ENCODE measurements at regions not wholly inside any gene's neighbourhood (a gene's known extent, or its start where the extent isn't known, plus 50 kb on each side); places are given as distances from the start of the nearest gene placed in this dataset.
"Not testable (repeated sequence)": the region's sequence is repeated elsewhere in the genome, so short reads cannot be mapped to it uniquely, and the experiment has no call there.

DNA sequence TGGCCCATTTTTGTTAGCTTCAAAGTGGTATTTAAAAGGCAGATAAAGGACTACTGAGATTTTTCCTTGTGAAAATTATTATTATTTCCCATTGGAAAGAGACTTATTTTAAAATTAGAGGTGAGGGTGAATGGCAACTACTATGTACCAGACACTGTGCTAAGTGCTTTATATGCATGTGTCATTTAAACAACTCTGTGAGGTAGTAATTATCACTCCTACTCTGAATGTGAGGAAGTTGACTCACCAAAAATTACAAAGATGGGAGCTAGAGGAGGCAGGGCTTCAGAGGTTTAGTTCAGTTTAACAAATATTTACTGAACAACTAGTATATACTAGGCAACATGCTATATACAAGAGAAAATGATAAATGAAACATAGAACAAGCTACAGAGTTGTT lies 78.2 kb downstream of the MSL3 start:
- no peak for DNase-seq

DNA sequence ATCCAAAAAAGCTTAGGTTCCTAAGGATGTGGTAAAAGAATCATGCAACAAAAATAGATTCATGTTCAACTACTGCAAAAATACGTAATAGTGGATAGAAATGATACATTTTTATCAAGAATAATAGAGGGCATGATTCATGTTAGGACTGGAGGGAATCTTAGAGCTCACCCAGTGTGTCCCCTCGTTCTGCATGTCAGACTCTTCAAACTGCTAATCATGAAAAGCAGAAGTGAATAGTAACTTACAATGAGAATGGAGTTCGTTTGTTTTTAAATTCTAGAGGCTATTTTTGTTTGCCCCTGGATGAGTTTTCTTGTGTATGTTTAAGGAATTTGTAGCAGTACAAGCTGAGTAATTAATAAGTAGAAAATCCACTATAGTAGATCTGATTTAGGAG lies 79.4 kb downstream of the MSL3 start:
- no peak for DNase-seq

DNA sequence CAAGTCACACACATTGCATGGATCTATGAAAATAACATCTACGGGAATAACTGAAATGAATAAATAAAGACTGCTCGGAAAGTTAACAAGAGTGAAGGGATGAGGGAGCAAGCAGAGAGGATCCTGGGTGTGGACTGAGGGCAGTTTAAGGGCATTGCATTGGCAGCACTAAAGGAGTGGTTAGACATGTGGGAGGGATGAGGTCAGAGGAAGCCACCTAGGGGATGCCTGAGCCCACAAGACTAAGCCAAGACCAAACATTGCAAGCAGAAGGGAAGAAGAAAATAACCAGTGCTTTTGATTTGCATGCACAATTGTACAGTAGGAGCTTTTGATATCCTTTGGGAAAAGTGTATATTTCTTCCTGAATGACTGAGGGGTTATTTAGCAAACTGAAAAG lies 106.1 kb downstream of the MSL3 start:
- no peak for DNase-seq

DNA sequence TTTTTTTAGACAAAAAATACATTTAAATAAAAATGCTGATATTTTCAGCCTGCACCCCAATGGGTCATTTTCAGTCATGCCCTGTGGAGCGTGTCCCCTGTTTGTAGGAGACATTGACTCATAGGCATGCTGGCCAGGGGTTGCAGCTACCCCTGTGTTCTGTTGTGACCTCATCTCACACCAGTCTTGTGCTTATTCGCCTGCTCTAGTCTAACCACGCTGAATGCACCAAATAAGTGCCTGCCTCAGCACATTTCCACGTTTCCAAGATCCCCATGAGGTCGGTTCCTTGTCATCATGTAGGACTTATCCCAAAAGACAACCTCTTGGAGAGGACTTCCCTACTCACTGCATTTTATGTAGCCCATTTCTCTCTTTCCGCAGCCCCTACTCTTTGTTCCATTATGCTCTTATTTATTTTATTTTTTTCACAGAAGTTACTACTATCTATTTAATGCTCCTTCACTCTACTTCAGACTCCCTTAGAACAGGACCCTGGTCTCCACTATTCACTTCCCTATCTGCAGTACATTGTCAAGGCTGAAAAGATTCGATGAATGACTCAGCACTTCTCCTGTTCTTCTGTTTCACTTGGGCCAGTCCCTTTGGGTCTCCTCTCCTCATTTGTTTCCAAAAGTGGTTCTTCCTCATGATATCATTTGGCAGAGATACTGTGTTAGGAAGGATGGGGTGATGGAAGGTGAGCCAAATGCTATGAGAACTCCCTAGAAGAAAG lies 109.7 kb downstream of the MSL3 start:
- DNase-seq: no peak

DNA sequence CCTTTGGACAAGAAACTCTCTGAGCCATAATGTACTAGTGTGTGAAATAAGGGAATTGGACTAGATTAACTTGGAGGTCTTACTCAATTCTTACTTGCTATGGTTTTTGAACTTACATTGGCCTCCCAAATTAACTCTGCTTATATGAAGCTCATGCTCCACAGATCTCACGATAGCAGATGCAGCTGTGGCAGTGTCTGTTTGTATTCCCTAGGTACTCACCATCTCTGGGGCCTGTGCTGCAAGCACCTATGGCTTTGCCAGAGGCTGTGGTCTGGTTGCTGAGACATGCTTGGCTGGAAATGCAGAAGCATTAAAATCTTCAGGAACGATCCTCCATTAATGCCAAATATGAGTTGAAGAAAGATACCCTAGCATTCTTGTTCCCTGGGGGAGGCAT lies 112.8 kb downstream of the MSL3 start:
- no peak for DNase-seq

DNA sequence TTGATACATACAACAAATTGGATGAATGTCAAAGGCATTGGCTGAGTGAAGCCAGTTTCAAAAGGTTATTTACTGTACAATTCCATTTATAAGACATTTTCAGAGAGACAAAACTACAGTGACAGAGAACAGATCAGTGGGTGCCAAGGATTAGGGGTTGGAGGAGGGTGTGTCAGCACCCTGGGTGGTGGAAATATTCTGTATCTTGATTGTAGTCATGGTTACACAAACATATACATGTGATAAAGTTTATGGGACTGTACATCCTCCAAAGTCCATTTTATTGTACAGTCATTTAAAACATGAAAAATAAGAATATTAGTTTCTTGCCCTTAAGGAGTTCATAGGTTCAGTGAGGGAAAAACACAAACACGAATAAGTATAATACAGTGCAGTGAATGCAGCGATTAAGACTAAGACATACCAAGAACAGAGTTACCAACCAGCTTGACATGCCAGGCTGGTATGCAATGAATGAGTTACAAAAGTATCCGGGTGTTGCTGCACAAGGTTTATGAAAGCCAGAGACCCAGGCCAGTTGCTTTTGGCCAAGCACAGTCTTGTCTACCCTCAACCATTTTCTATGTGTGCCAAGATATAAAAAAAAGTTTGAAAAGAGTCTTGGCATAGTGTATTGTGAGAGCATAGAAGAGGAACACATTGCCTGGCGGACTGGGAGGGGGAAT lies 123.6 kb downstream of the MSL3 start:
- DNase-seq: no peak

DNA sequence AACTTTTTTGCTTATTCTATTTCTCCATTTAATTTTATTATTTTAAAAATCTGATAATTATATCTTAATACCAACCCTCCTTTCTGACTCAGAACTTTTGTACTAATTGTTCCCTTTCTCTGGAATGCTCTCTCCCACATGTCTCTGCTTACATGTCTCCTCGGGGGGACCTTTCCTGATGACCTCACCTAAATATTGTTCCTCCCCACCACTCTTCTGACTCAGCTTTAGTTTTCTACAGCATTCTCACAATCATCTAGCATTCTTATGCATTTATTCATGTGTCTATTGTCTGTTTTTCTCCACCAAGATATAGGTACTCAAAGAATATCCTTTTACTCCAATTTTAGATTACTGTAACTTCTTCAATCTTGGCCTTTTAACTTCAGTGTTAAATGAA lies 128.7 kb downstream of the MSL3 start:
- no peak for DNase-seq

DNA sequence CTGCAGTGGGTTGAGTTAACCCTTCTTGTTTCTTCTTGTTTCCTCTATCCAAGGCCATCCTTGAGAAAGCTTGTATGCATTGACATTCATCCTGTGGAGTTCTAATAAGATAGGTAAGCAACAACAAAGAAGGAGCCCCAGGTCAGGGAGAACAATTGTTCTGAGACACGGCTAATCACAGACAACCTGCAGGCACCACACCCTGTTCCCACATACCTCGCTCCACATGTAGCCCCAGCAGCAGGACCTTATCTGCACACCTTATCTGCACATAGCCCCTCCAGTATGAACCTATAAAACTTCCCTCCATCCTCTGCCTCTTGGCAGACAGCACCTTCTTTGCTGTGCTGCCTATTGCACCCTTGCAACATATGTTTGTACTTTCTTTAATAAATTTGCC lies 129.1 kb downstream of the MSL3 start:
- no peak for DNase-seq

DNA sequence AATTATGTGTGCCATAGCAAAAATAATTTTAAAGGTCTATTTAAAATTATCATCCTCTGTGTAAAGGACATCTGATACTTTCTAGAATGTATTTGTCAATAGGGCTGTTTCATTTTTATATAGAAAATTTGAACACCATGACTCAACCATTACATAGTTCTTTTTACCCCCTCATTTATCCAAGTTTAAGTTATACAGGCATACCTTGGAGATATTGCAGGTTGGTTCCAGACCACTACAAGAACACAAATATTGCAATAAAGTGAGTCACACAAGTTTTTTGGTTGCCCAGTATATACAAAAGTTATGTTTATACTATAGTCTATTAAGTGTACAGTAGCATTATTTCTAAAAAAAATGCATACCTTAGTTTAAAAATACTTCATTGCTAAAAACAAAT lies 130.4 kb downstream of the MSL3 start:
- no peak for DNase-seq

DNA sequence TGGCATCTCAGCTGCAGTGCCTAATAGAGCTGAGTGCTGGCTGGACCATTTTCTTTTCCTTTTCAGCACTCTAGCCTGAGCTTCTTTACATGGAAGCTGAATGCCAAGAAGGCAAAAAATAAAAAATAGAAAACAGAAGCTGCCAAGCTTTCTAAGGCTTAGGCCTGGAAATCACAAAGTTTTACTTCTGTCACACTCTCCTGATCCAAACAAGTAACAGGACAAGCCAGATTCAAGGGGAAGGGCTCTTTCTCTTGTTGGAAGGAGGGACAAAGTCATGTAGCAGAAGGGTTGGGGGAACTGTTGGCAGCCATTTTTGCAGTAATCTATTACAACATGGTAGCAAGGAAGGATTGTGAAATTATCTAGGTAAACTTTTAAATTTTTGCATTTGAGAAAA lies 131.8 kb downstream of the MSL3 start:
- no peak for DNase-seq

DNA sequence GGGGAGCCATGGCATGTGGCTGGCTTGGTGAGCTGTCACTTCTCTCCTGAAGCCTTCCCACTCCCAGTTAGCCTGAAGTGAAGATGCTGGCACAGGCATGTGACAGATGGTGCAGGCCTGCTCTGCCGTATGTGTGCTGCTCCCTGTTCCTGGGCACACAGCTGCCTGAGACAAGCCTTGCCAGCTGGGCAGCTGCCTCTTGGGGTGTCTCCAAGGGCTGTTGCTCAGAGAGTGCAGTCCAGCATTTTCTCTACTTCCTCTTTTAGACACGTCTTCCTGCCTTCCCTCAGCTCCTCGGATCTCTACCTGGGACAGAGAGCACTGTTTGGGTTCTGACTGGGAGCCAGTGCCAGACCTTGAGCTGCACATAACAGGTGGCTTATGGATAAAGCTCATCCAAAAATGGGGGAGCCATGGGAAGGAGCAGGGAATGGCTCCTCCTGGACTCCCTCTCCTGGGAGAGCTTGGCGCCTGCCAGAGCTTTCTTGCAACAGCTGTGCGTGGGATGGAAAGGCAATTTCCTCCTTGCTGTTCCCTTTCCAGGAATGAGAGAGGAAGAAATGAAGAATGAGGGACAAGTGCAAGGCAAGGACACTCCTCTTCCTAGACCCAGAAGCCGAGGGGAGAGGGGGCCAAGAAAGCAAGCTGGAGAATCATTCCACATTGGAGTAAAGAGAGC lies 132.9 kb downstream of the MSL3 start:
- DNase-seq: peak in 6 of 14 donors; percentile 0 to 72 (median 2)

DNA sequence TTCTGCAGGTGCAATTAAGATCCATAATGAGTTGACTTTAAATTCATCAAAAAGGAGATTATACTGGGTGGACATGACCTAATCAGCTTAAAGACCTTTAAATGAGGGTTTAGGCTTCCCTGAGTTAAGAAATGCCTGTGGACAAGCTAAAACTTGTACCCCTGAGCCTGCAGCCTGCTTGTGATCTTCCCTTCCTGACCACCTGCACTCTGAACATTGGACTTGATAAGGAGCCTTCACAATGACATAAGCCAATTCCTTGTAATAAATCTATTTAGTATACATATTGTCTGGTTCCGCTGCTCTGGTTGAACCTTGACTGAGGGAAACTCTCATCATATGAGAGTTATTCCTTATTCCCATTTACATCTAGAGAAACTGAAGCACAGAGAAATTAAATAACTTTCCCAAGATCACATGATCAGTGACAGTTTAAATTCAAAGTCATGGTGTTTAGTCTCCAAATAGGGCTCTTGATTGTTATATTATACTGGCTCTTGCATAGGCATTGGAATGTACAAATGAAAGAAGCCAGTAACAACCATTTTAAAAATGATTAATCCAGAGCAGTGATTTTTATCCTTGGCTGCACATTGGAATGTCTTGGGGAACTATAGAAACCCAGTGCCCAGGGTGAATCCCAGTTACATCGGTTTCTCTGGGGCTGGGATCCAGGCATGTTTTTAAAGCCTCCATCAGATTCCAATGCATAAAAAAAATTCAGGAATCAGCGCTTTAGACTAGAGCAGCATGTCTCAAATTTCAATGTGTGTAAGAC lies 136.1 kb downstream of the MSL3 start:
- DNase-seq: no peak

DNA sequence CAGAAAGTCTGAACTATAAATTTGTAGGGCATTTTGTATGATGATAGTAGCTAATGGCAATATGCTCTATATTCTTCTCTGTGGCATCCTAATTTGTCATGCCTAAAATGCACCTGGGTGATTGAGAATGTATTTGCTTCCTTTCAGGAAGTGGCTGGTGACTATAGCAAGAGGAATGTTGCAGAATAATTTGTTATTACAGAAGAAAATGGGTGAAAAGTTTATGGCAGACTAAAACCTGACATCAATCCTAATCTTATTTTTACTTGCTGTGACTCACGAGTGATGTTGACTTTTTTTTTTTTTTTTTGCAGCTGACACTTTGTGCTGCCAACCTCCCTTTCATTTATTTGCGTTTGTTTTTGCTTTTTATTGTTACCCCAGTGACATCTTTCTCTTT lies 141.1 kb downstream of the MSL3 start:
- no peak for DNase-seq

DNA sequence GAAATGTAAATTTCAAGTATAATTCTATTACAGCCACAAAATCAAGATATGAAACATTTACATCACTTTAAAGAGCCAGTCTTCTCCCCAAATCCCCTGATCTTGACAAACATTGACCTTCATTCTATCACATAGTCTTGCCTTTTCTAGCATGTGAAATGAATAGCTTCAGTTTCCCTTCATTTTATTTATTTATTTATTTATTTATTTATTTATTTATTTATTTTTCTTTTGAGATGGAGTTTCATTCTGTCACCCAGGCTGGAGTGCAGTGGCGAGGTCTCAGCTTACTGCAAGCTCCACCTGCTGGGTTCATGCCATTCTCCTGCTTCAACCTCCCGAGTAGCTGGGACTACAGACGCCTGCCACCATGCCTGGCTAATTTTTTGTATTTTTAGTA lies 147.9 kb downstream of the MSL3 start:
- not testable (repeated sequence) for DNase-seq

DNA sequence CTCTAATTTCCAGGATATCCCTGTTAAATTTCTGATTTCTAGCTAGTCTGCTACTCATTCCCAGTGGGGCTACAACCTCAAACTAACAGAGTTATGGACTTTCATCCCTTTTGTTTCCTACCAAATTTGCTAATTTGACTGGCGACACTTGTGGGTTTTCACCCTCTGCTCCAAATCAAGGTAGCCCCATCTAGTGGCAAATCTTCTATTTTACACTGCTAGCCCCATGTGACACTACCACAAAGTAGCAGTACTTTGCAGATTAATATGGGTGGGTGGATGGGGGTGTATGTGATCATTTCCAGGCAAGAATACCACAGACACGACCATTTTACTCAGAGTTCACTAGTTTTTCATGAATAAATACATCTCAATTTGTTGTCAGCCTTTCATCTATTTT lies 150.3 kb downstream of the MSL3 start:
- DNase-seq: no peak

DNA sequence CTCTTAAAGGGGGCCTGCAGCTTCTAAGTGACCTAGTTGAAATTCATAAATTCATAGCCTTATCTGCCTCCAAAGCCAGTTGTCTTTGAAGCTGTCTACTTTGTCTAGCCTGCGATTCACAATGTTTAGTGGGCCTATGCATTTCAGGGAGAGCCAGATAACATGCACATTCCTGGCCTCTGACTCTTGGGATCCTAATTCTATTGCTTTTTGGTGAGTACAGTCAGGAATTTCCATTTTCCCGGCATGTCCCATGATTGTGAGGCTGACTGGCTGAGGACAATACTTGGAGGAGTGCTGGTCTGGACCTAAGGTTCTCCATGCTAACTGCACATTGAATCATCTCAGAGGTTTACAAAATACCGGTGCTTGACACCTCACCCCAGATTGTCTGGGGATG lies 155.0 kb downstream of the MSL3 start:
- no peak for DNase-seq

DNA sequence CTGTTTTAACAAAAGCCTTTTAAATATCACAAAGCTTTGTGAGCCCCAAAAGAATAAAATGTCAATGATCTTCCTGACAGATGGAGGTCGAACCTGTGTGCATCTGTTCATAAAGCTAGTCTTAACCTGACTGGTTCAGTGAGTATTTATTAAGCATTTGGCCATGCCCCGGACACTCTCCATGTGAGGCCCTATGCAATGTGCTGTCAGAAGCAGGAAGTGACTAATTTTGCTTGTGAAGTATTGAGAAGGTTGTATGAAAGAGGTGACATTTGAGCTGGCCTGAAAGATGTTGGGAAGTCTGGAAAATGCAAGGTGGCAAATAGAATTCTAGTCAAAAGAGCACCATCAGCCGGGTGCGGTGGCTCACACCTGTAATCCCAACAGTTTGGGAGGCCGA lies 171.4 kb downstream of the MSL3 start:
- DNase-seq: no peak

DNA sequence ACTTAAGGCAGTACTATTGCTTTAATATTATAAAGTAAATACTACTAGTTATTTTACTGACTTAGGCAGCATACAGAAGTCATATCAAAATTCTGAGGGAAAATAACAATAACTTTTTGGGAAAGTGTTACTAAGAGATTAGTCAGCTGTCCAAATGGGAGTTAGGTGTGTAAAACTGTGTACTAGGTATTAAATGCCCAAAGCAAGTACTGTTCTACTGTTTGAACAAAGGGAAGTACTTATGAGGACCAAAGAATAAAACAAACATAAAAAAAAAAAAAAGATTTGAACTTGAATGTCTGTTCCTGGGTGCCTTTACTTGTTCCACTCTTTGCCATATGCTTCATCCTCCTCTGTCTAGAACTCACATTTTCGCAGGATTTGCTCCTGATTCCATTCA lies 174.4 kb downstream of the MSL3 start:
- DNase-seq: no peak

DNA sequence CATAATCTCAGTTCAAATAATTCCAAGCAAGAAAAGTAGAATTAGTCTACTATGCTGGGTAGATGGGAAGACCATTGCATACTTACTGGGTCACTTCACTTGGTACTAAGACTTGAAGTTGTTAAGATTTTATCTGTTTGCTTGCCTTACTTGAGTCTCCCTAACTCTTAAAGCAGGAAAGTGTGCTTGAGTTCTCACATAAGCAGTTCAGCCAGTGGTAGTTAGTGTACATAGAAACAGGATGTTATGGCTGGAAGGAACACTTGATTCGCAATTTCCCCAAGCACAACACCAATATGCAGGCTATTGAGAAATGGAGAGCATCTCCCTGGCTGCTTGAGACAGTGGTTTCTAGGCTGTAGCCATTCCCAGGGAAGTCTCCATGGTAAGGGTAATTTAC lies 176.1 kb downstream of the MSL3 start:
- DNase-seq: no peak

DNA sequence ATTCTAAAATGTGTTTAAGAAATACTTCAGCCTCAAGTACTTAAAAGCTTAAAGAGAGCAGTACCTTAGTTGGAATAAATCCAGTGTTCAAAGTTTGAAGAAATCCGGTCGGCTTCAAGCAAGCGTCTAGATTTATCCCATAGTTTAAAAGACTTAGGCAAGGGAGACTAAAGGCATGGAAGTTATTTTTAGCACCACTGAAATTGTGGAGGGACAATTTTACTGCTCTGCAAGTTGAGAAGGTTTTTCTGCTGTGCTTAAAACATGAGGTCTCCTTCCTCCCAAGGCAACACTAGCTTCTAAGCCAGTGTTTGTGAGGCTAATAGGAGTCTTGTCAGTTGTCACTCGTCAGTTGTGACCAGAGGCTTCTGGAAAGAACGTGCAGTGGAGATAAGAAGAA lies 183.5 kb downstream of the MSL3 start:
- no peak for DNase-seq

DNA sequence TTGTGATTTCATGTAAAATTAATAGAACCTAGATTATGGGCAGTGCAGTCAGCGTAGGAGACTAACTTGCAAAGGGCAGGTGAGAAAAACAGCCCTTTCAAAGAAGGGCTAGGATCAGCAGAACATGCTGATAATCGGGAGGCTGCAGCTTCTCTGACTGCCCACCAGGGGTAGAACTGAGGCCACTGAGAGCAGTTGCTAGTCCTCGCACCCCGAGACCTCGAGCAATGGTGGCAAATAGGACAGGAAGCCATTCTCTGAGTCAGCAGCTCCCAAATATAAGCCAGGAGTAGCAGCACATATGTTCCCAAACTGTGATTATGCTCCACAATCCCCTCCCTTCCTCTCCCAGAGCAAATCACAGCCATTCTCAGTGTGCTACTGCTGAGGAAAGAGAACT lies 186.5 kb downstream of the MSL3 start:
- DNase-seq: no peak

DNA sequence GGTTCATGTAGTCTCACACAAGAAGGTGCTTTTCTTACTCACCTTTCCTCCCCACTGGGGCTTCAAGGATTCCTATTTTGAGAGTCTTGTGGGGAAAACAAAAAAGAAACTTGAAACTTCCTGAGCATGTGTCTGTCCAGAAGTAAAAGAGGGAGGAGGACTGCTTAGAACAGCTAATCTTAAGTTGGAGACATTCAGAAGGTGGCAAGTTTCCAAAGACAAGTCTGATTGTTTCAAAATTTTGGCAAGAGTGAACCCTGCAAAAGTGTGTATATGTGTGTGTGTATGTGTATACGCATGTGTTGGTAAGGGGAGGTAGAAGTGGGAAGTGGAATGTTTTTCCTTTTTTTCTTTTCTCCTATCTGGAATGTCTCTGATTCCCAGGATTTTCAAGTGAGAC lies 189.0 kb upstream of the FRMPD4 start:
- DNase-seq: no peak

DNA sequence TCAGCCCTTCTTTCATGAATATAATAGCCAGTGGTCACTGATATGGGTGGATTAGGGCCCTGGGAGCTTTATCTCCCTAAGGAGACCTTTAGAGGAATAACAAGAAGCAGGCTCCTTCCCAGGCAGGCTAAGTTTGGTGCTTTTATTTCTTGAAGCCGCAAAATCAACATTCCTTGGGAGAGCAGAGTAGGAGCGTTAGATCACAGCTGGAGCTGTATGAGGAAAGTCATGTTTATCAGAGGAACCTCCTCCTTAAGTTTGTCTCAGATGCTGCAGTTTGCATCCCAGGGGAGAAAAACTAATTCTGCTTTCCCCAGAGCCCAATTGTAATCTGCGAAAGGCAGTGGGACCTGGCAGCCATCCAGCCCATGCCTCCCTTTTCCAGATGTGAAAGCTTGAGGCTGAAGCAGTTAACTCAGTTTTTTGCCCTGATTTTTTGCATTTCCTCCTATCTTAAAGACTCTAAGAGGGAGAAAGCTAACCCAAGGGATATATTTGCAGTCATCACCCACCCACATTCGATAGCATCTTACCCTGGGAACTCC lies 186.0 kb upstream of the FRMPD4 start:
- no peak for DNase-seq
